ENCODE measurements at regions not wholly inside any gene's neighbourhood (a gene's known extent, or its start where the extent isn't known, plus 50 kb on each side); places are given as distances from the start of the nearest gene placed in this dataset.
"Not testable (repeated sequence)": the region's sequence is repeated elsewhere in the genome, so short reads cannot be mapped to it uniquely, and the experiment has no call there.

- Mint-ChIP-seq H3K4me3 (no peak overlapping the region), H3K4me1 (no peaks in the 10 kb centered on the region), H3K27ac (no peak overlapping the region), H3K9me3 (peaks cover 55% of the 10 kb centered on the region), H3K27me3 (ENCODE audit: low read depth) (peaks cover 3% of the 10 kb centered on the region), H3K36me3 (ENCODE audit: low read depth) (peaks cover 3% of the 10 kb centered on the region)
- TF ChIP-seq CTCF (IDR thresholded peaks at IDR 0.05; ENCODE audit: unreplicated experiment in 3 of 3): peak in 1 of 3 experiments; percentile 25
These were observed 107.5 kb upstream of the SRD5A2 start for GRCh38 chr2:31688282-31688681.

- H3K27me3 Mint-ChIP-seq (ENCODE audit: low read depth); H3K36me3 Mint-ChIP-seq (ENCODE audit: low read depth); H3K27ac Mint-ChIP-seq; H3K4me3 Mint-ChIP-seq; H3K4me1 Mint-ChIP-seq: not testable (repeated sequence)
- peaks cover 51% of the 10 kb centered on the region for H3K9me3 Mint-ChIP-seq
These were observed 102.8 kb upstream of the SRD5A2 start for GRCh38 chr2:31683506-31683905.

GRCh38 chr2:31675485-31675901 is 94.8 kb upstream of the SRD5A2 start:
- H3K4me1 Mint-ChIP-seq: peaks cover 5% of the 10 kb centered on the region
- peaks cover 30% of the 10 kb centered on the region for H3K9me3 Mint-ChIP-seq
- peak in 2 of 3 experiments; percentile 36 to 47 for TF ChIP-seq CTCF (IDR thresholded peaks at IDR 0.05; ENCODE audit: unreplicated experiment in 3 of 3)
- no peak overlapping the region for H3K4me3 Mint-ChIP-seq
- no peaks in the 10 kb centered on the region for H3K36me3 Mint-ChIP-seq (ENCODE audit: low read depth)
- no peaks in the 10 kb centered on the region for H3K27me3 Mint-ChIP-seq (ENCODE audit: low read depth)
- no peak overlapping the region for H3K27ac Mint-ChIP-seq

GRCh38 chr2:31674446-31674845 is 93.7 kb upstream of the SRD5A2 start:
- H3K9me3 Mint-ChIP-seq: peaks cover 23% of the 10 kb centered on the region
- H3K4me1 Mint-ChIP-seq: peaks cover 5% of the 10 kb centered on the region
- H3K27me3 Mint-ChIP-seq (ENCODE audit: low read depth): no peaks in the 10 kb centered on the region
- TF ChIP-seq CTCF (IDR thresholded peaks at IDR 0.05; ENCODE audit: unreplicated experiment in 3 of 3): no peak
- no peak overlapping the region for H3K4me3 Mint-ChIP-seq
- H3K27ac Mint-ChIP-seq: no peak overlapping the region
- no peaks in the 10 kb centered on the region for H3K36me3 Mint-ChIP-seq (ENCODE audit: low read depth)

GRCh38 chr2:31666878-31667277 is 86.1 kb upstream of the SRD5A2 start:
- H3K36me3 Mint-ChIP-seq (ENCODE audit: low read depth): no peaks in the 10 kb centered on the region
- H3K9me3 Mint-ChIP-seq: peaks cover 8% of the 10 kb centered on the region
- no peak overlapping the region for H3K27ac Mint-ChIP-seq
- H3K4me3 Mint-ChIP-seq: no peak overlapping the region
- H3K27me3 Mint-ChIP-seq (ENCODE audit: low read depth): peaks cover under 1% of the 10 kb centered on the region
- no peaks in the 10 kb centered on the region for H3K4me1 Mint-ChIP-seq
- no peak for TF ChIP-seq CTCF (IDR thresholded peaks at IDR 0.05; ENCODE audit: unreplicated experiment in 3 of 3)

GRCh38 chr2:31664949-31665724 is 84.4 kb upstream of the SRD5A2 start:
- H3K27ac Mint-ChIP-seq: no peak overlapping the region
- H3K27me3 Mint-ChIP-seq (ENCODE audit: low read depth): peaks cover 5% of the 10 kb centered on the region
- H3K9me3 Mint-ChIP-seq: peaks cover 6% of the 10 kb centered on the region
- no peak for TF ChIP-seq CTCF (IDR thresholded peaks at IDR 0.05; ENCODE audit: unreplicated experiment in 3 of 3)
- no peak overlapping the region for H3K4me3 Mint-ChIP-seq
- no peaks in the 10 kb centered on the region for H3K36me3 Mint-ChIP-seq (ENCODE audit: low read depth)
- no peaks in the 10 kb centered on the region for H3K4me1 Mint-ChIP-seq
